ENCODE measurements at regions not wholly inside any gene's neighbourhood (a gene's known extent, or its start where the extent isn't known, plus 50 kb on each side); places are given as distances from the start of the nearest gene placed in this dataset.
"Not testable (repeated sequence)": the region's sequence is repeated elsewhere in the genome, so short reads cannot be mapped to it uniquely, and the experiment has no call there.

DNA sequence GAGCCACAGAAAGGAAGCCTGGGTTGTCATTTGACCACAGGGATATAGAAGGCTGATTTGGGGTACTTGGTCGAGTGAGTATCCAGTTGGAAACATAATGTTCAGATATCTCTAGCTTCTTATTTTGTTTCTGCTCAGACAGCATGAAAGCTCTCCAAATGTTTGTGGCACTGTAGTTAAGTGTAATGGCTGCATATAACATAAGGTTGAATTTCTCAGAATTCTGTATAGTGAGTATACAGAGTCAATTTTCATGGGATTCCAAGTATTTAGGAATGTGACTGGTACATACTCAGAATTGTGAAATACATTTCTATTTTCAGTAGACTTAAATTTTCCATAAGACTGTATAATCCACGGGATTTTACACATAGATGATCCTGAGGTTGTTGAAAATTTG, 2102.1 kb upstream of the RAG2 start:
- no peak for FAIRE-seq

GRCh38 chr11:38693306-38693705, 2095.3 kb upstream of the RAG2 start:
- FAIRE-seq = no peak

GRCh38 chr11:38690211-38690610, 2092.2 kb upstream of the RAG2 start:
- not testable (repeated sequence) for FAIRE-seq

GRCh38 chr11:38687008-38687407, 2089.0 kb upstream of the RAG2 start:
- FAIRE-seq = no peak

GRCh38 chr11:38683484-38683883, 2085.4 kb upstream of the RAG2 start:
- FAIRE-seq = no peak

- no peak for FAIRE-seq
These were observed 2082.7 kb upstream of the RAG2 start for GRCh38 chr11:38680746-38681145.

DNA sequence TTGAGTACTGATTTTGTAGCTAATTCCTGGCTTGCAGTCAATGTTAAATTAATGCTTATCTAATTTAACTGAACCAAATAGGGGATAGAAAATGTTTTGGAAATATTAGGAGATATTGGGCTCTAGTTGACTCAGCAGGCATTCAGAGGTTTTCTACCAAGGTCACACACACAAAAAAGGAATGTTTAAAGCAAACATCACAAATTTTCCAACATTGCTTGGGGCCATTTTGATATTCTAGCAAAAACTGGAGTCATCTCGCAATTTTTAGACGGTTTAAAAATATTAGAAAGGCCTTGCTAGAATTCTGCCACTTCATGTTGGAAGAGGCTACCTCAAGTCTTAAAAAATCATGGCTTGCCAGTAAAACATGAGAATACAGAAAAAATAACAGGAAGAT, 2082.1 kb upstream of the RAG2 start:
- no peak for FAIRE-seq

DNA sequence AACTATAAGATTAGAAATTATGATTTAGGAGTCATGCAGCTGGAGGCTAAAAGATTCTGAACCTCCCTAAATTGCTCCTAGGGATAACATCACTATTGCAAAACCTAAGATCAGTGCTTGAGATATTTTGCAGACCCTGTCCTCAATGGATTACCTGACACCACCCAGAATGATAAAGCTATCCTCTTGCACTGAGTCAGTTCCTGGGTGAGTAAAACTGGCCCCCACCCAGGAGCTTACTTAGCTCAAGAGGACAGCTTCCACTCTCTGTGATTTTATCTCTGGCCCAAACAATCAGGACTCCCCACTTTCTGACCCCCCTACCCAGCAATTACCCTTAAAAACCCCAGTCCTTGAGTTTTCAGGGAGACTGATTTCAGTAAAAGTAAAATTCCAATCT, 2074.4 kb upstream of the RAG2 start:
- FAIRE-seq = no peak

- FAIRE-seq = no peak
These were observed 2069.3 kb upstream of the RAG2 start for GRCh38 chr11:38667359-38667758.

DNA sequence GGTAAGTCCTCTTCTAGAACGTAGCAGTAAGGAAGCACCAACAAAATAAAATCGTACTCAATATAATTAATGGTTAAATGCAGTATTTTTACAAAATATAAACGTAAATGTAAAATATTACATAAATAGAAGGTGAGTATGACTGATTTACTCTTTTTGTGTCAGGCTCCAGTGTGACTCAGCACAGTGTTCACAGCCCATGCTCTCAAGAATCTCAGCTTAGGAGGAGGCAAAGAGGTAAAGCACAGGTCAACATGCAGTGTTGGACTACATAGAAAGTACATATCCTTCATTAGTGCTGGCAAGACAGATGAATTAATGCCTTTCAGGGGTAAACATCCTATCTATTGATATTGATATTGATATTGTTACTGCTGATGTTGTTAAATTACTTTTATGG, 2050.6 kb upstream of the RAG2 start:
- FAIRE-seq = no peak

GRCh38 chr11:38646382-38646781, 2048.3 kb upstream of the RAG2 start:
- FAIRE-seq = no peak

- no peak for FAIRE-seq
These were observed 2042.8 kb upstream of the RAG2 start for GRCh38 chr11:38640854-38641253.

GRCh38 chr11:38612701-38613100, 2014.7 kb upstream of the RAG2 start:
- no peak for FAIRE-seq

- not testable (repeated sequence) for FAIRE-seq
These were observed 2003.3 kb upstream of the RAG2 start for GRCh38 chr11:38601371-38601770.

DNA sequence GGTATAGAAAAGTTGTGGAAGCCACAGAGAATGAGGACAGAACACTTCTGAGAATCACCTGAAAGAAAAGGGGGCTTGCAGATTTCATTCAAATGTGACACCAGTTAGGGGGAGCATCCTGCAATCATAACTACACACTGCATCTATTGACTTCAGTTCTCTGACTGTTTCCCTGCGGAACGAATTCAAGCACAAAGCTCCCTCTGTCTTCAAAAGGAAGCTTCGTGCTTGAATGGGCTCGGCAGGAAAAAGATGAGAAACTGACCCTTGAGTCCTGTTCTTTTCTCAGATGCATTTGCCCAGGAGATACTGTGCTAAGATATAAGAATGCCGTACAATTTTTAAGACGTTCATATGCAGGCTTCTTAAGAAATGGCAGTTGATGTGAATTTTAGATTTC, 2000.4 kb upstream of the RAG2 start:
- FAIRE-seq = no peak

- FAIRE-seq = not testable (repeated sequence)
These were observed 1997.5 kb upstream of the RAG2 start for GRCh38 chr11:38595359-38596016.

GRCh38 chr11:38594895-38595294, 1996.9 kb upstream of the RAG2 start:
- FAIRE-seq = no peak

GRCh38 chr11:38593649-38594048, 1995.6 kb upstream of the RAG2 start:
- FAIRE-seq = no peak

DNA sequence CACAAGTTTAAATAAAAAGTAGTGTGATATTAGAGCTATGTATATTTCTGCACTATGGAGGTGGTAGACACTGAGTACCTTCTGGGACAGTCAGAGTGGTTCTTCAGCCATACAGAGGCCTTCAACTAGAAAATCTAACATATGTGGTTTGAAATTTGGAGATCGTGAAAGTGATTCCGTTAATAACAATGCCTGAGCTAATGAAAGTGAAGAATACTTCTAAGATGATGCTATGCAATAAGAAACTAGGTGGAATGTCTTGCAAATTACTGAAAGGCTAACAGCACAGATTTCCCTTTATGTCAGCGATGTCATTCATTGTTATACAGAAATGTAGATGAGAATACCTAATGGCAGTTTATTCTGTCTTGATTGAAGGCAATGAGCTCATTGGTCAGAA, 1984.7 kb upstream of the RAG2 start:
- FAIRE-seq = no peak

DNA sequence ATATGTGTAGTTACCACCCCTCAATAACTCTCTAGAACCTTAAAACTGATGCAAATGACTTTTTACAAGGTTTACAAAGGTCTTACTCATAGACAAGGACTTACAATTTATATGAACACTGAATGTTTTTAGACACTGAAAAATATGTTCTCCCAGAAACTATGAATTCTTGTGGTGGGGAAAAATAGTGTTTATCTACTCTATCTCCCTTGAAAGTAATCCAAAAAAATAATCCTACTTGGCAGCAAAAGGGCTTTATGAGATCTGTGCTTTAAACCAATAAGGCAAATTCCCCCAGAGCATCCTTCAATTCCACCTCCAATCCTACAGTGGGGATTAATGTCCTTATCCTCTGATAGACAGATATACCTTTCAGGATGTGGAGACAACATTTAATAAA, 1984.1 kb upstream of the RAG2 start:
- no peak for FAIRE-seq

- no peak for FAIRE-seq
These were observed 1979.7 kb upstream of the RAG2 start for GRCh38 chr11:38577769-38578168.

GRCh38 chr11:38562562-38562961, 1964.5 kb upstream of the RAG2 start:
- FAIRE-seq = no peak

DNA sequence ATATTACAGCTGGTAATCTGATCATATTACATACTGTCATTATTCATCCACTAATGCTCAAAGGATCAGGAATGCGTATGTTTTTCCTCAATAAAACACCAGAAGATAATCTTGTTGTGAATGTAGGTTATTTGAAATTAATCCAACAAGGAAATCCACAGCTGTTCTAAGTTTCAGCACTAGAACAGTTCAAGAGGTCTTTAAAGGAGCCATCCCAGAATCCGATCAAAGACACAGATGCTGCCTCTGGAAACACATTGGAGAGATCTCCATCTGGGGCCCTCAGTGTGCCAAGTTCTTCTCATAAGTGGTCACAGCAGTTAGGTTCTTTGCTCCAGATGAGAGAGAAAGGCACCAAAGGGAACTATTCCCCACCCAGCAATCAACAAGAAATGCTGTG, 1955.1 kb upstream of the RAG2 start:
- no peak for FAIRE-seq

DNA sequence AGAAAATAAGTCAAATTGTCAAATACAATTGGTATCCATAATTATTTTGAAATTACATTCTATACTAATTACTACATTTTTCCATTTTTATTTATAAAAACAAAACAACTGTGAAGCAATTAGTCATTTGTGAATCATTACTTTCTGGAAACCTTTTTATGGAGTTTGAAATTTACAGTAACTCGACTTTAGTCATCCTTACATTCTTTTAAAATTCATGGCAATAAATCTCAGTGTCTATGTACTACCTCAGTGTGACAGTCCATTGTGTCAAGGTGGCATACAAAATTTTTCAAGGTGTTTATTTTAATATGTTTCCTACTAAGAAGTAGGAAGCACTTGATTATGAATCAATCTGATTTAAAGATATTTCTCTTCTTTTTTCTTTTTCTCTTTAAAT, 1949.4 kb upstream of the RAG2 start:
- no peak for FAIRE-seq

DNA sequence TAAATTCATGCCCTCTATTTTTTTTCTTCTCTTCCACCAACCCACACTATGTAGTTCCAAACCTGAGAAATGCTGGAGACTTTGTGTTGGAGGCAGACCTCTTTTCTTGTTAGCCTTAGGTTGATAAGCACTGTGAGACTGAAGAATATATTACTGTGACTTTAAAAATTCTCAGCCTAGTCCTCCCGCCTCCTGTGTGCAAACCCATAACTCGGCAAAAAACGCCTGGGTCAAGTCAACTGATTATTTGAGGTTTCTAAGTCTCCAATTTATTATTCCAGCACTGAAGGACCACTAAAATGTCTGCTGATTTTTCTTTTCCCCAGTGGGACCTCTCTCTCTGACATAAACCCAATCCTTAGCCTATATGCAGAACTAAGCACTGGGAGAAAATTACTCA, 1946.0 kb upstream of the RAG2 start:
- no peak for FAIRE-seq

- no peak for FAIRE-seq
These were observed 1945.3 kb upstream of the RAG2 start for GRCh38 chr11:38543311-38543710.
